HCT116 (cell line): ENCODE measurements at regions not wholly inside any gene's neighbourhood (a gene's known extent, or its start where the extent isn't known, plus 50 kb on each side); places are given as distances from the start of the nearest gene placed in this dataset.

Experiments used
- ATAC-seq: fragments of 200-7000 bp; cut with Tn5 transposase; 2 replicates; pipeline ENCODE4 v1.9.1; 2020; ENCODE audit warnings: mild to moderate bottlenecking, moderate library complexity
- BruUV-seq: library from RNA; stranded (reverse); fragments of 400-500 nt; replicated peaks from 2 replicates; lab custom pipeline; 2021; lab: Mats Ljungman, UMichigan
- CTCF ChIA-PET: fragments of 300-600 bp; sonication (Branson Sonifier 250); formaldehyde crosslinking; loops from one replicate; lab custom pipeline; 2021; ENCODE audit warnings: antibody characterized with exemption; lab: Charles Lee
- POLR2A ChIA-PET: fragments of 300-600, 350-600 bp; sonication (Branson Sonifier 250); formaldehyde crosslinking; loops from one replicate; lab custom pipeline; 2021; ENCODE audit warnings: antibody characterized with exemption; lab: Charles Lee
- RAD21 ChIA-PET, 2 experiments: fragments of 300-600 bp; sonication (Branson Sonifier 250); formaldehyde crosslinking; loops; one replicate each; lab custom pipeline; 2023; ENCODE audit warnings: low total read pairs in 2 of 2; ENCODE audit not compliant: uncharacterized antibody in 2 of 2, unreplicated experiment in 2 of 2, low non-redundant PET in 1 of 2; lab: Charles Lee
- DNase-seq: peaks from one replicate; pipeline ENCODE4 v3.0.0-alpha.2; 2010; ENCODE audit warnings: low read depth, low spot score
- H2AFZ ChIP-seq: fragments of 200-600 bp; shearing (Covaris generic), sonication (generic); 2 replicates; pipeline ENCODE4 v1.6.1; 2017; ENCODE audit warnings: low read depth, mixed run types, mixed read lengths, antibody characterized with exemption, low read length; ENCODE audit not compliant: poor library complexity, severe bottlenecking
- H3K27ac ChIP-seq: 2 replicates; pipeline ENCODE4 v1.5.1; 2012; ENCODE audit warnings: low read depth, low read length
- H3K27me3 ChIP-seq: fragments of 200-600 bp; sonication (generic); 2 replicates; pipeline ENCODE4 v1.6.1; 2016; ENCODE audit warnings: mixed run types, low read length, mixed read lengths; ENCODE audit not compliant: insufficient read depth
- H3K36me3 ChIP-seq, 2 experiments: fragments of 200-500 bp in 1 of 2; fragments of 200-600 bp in 1 of 2; sonication (Bioruptor generic) in 1 of 2; sonication (generic) in 1 of 2; 2 replicates each; pipeline versions ENCODE4 v1.5.1 to v1.6.1; 2014 to 2016; ENCODE audit warnings: low read length in 2 of 2, inconsistent platforms in 1 of 2, mixed read lengths in 1 of 2, mixed run types in 1 of 2; ENCODE audit not compliant: insufficient read depth in 2 of 2, control insufficient read depth in 1 of 2
- H3K4me1 ChIP-seq, 2 experiments: fragments of 200-600 bp in 1 of 2; sonication (generic) in 1 of 2; 2 replicates each; pipeline versions ENCODE4 v1.5.1 to v1.6.1; 2012 to 2017; ENCODE audit warnings: low read length in 2 of 2, inconsistent platforms in 1 of 2, mild to moderate bottlenecking in 1 of 2, mixed read lengths in 1 of 2, mixed run types in 1 of 2, moderate library complexity in 1 of 2; ENCODE audit not compliant: insufficient read depth in 2 of 2, control insufficient read depth in 1 of 2
- H3K4me2 ChIP-seq: fragments of 200-600 bp; sonication (generic); 2 replicates; pipeline ENCODE4 v1.6.1; 2017; ENCODE audit warnings: mixed run types, low read length, mixed read lengths
- H3K4me3 ChIP-seq, 2 experiments: fragments of 200-600 bp in 1 of 2; sonication (generic) in 1 of 2; replicated peaks in 1 of 2; 2 replicates each; pipeline ENCODE4 v1.5.1; 2011 to 2016; ENCODE audit warnings: low read length in 2 of 2, control low read depth in 1 of 2, low read depth in 1 of 2, mild to moderate bottlenecking in 1 of 2, mixed read lengths in 1 of 2, mixed run types in 1 of 2
- H3K79me2 ChIP-seq: fragments of 200-600 bp; sonication (generic); 2 replicates; pipeline ENCODE4 v1.6.1; 2017; ENCODE audit warnings: mild to moderate bottlenecking, mixed run types, low read length, moderate library complexity, mixed read lengths; ENCODE audit not compliant: insufficient read depth
- H3K9ac ChIP-seq: fragments of 200-600 bp; sonication (generic); 2 replicates; pipeline ENCODE4 v1.6.1; 2016; ENCODE audit warnings: low read length, mixed read lengths
- H3K9me2 ChIP-seq: fragments of 200-600 bp; sonication (generic), shearing (Covaris generic); 2 replicates; pipeline ENCODE4 v1.6.1; 2017; ENCODE audit warnings: mixed run types, mild to moderate bottlenecking, moderate library complexity; ENCODE audit not compliant: insufficient read depth
- H3K9me3 ChIP-seq, 2 experiments: fragments of 200-500 bp in 1 of 2; fragments of 200-600 bp in 1 of 2; sonication (Bioruptor generic) in 1 of 2; sonication (generic) in 1 of 2; 2 replicates each; pipeline ENCODE4 v1.6.1; 2014 to 2017; ENCODE audit warnings: low read length in 2 of 2, mixed read lengths in 2 of 2, inconsistent platforms in 1 of 2, low read depth in 1 of 2, mild to moderate bottlenecking in 1 of 2, mixed run types in 1 of 2, moderate library complexity in 1 of 2; ENCODE audit not compliant: control insufficient read depth in 1 of 2, insufficient read depth in 1 of 2
- H4K20me1 ChIP-seq: fragments of 200-600 bp; sonication (generic), shearing (Covaris generic); 2 replicates; pipeline ENCODE4 v1.6.1; 2017; ENCODE audit warnings: mixed run types, mild to moderate bottlenecking, moderate library complexity; ENCODE audit not compliant: insufficient read depth
- ATF3 ChIP-seq: IDR thresholded peaks from 2 replicates; pipeline ENCODE4 v1.6.1; 2012
- CBX3 ChIP-seq: IDR thresholded peaks from 2 replicates; pipeline ENCODE4 v1.6.1; 2012; ENCODE audit warnings: low read depth
- CEBPB ChIP-seq: IDR thresholded peaks from 2 replicates; pipeline ENCODE4 v1.6.1; 2012; ENCODE audit warnings: low read depth
- EGR1 ChIP-seq: IDR thresholded peaks from 2 replicates; pipeline ENCODE4 v1.6.1; 2012; ENCODE audit warnings: low read depth
- EZH2 ChIP-seq: fragments of 200-600 bp; sonication (generic); IDR thresholded peaks from 2 replicates; pipeline ENCODE4 v1.6.1; 2017; ENCODE audit warnings: antibody characterized with exemption, mixed run types
- EZH2phosphoT487 ChIP-seq: fragments of 200-600 bp; IDR thresholded peaks from 2 replicates; pipeline ENCODE4 v1.6.1; 2018; ENCODE audit warnings: antibody characterized with exemption, borderline replicate concordance
- FOSL1 ChIP-seq: IDR thresholded peaks from 2 replicates; pipeline ENCODE4 v1.6.1; 2012; ENCODE audit warnings: low read depth
- JUND ChIP-seq: IDR thresholded peaks from 2 replicates; pipeline ENCODE4 v1.6.1; 2012
- POLR2A ChIP-seq: IDR thresholded peaks from 2 replicates; pipeline ENCODE4 v1.7.0; 2011; ENCODE audit warnings: borderline replicate concordance; ENCODE audit not compliant: insufficient read depth, insufficient read length; ENCODE audit errors: extremely low read depth
- POLR2AphosphoS5 ChIP-seq: IDR thresholded peaks from 2 replicates; pipeline ENCODE4 v1.6.1; 2011; ENCODE audit warnings: mild to moderate bottlenecking, low read depth, low read length, moderate library complexity
- RAD21 ChIP-seq: IDR thresholded peaks from 2 replicates; pipeline ENCODE4 v1.6.1; 2012; ENCODE audit warnings: low read depth, mild to moderate bottlenecking
- SIN3A ChIP-seq: IDR thresholded peaks from 2 replicates; pipeline ENCODE4 v1.6.1; 2012; ENCODE audit warnings: low read depth
- SP1 ChIP-seq: IDR thresholded peaks from 2 replicates; pipeline ENCODE4 v1.6.1; 2012; ENCODE audit warnings: low read depth
- SRF ChIP-seq: IDR thresholded peaks from 2 replicates; pipeline ENCODE4 v1.6.1; 2012; ENCODE audit warnings: low read depth
- YY1 ChIP-seq: IDR thresholded peaks from 2 replicates; pipeline ENCODE4 v1.6.1; 2011; ENCODE audit warnings: low read length, low read depth, moderate library complexity, mild to moderate bottlenecking; ENCODE audit not compliant: insufficient replicate concordance; ENCODE audit errors: extremely low read depth
- ZBTB33 ChIP-seq: IDR thresholded peaks from 2 replicates; pipeline ENCODE4 v1.6.1; 2011; ENCODE audit warnings: mild to moderate bottlenecking, low read length, moderate library complexity; ENCODE audit not compliant: insufficient replicate concordance; ENCODE audit errors: extremely low read depth
- ZNF274 ChIP-seq: fragments of 200-500 bp; sonication (Bioruptor generic); IDR thresholded peaks from 2 replicates; pipeline ENCODE4 v1.6.1; 2014; ENCODE audit warnings: mild to moderate bottlenecking, low read depth, low read length, inconsistent platforms
- intact Hi-C: fragments of 100-400 bp; cut with micrococcal nuclease; formaldehyde crosslinking; loops from 2 replicates; pipeline ENCODE4 v1.10.0; 2022

GRCh38 chr17:34763728-34764665 is 184.6 kb downstream of the TMEM132E start:
- intact Hi-C loops = no loop called here
- H3K4me3 ChIP-seq = no peak overlapping the region
- no peak for ATAC-seq
- H3K9me3 ChIP-seq = no peaks in the 10 kb centered on the region
- ChIA-PET RAD21 (no interaction called here), POLR2A (no interaction called here), CTCF (no interaction called here)
- H3K4me2 ChIP-seq = no peak overlapping the region
- no peak overlapping the region for H2AFZ ChIP-seq
- peaks cover 62% of the 10 kb centered on the region for H3K27me3 ChIP-seq
- no TSS peak for BruUV-seq
- no peak for TF ChIP-seq SRF
- no peak for TF ChIP-seq CBX3
- no peak for TF ChIP-seq EGR1
- no peak for TF ChIP-seq POLR2AphosphoS5
- no peak for TF ChIP-seq EZH2
- TF ChIP-seq SP1 = no peak
- no peak for TF ChIP-seq ATF3
- TF ChIP-seq YY1 = no peak
- H3K27ac ChIP-seq = no peak overlapping the region
- no peak overlapping the region for H3K9ac ChIP-seq
- H3K79me2 ChIP-seq = no peaks in the 10 kb centered on the region
- no peak for DNase-seq
- no peaks in the 10 kb centered on the region for H4K20me1 ChIP-seq
- no peaks in the 10 kb centered on the region for H3K36me3 ChIP-seq
- no peaks in the 10 kb centered on the region for H3K4me1 ChIP-seq
- H3K9me2 ChIP-seq = no peaks in the 10 kb centered on the region

- Histone ChIP-seq H3K9ac (no peak overlapping the region), H4K20me1 (no peaks in the 10 kb centered on the region), H3K27me3 (peaks cover 70% of the 10 kb centered on the region), H2AFZ (no peak overlapping the region), H3K4me3 (no peak overlapping the region), H3K9me2 (no peaks in the 10 kb centered on the region), H3K4me2 (no peak overlapping the region), H3K27ac (no peak overlapping the region), H3K9me3 (no peaks in the 10 kb centered on the region), H3K36me3 (no peaks in the 10 kb centered on the region), H3K79me2 (no peaks in the 10 kb centered on the region), H3K4me1 (no peaks in the 10 kb centered on the region)
- RAD21 ChIA-PET = no interaction called here
- no TSS peak for BruUV-seq
- CTCF ChIA-PET = no interaction called here
- DNase-seq (no peak), ATAC-seq (no peak)
- intact Hi-C loops = no loop called here
- POLR2A ChIA-PET = no interaction called here
- TF ChIP-seq CBX3 (no peak), EGR1 (no peak), ZNF274 (no peak), YY1 (no peak), EZH2 (no peak), JUND (no peak), SIN3A (no peak), POLR2A (no peak), POLR2AphosphoS5 (no peak), EZH2phosphoT487 (no peak), ZBTB33 (no peak), RAD21 (no peak), ATF3 (no peak), CEBPB (no peak), SP1 (no peak), FOSL1 (no peak)
Measured at GRCh38 chr17:34762078-34762477, 182.7 kb downstream of the TMEM132E start.
